Kidney capillary endothelial cell (primary cell): ENCODE measurements at regions not wholly inside any gene's neighbourhood (a gene's known extent, or its start where the extent isn't known, plus 50 kb on each side); places are given as distances from the start of the nearest gene placed in this dataset.

Experiments
- DNase-seq: peaks from one replicate; pipeline ENCODE4 v3.0.0-alpha.2; 2018; ENCODE audit warnings: low spot score

DNA sequence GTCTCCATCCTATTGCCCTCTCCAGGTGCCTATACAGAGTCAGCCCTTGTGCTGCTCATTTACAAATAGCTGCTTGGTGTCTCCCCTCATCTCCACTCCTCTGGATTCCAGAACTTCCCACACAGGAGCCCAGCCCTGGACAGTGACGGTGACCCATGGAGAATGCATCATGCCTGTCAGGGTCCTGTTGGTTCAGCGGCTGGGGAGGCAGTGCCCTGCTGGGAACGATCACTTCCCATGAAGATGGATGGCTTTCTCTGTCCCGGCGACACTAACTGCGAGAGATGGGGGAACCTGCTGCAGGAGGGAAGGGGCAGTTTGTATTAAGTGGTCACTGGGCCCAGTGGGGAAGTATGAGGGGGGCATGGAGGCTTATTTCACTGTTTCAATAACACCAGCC lies 395.0 kb upstream of the TBX3 start:
- no peak for DNase-seq

DNA sequence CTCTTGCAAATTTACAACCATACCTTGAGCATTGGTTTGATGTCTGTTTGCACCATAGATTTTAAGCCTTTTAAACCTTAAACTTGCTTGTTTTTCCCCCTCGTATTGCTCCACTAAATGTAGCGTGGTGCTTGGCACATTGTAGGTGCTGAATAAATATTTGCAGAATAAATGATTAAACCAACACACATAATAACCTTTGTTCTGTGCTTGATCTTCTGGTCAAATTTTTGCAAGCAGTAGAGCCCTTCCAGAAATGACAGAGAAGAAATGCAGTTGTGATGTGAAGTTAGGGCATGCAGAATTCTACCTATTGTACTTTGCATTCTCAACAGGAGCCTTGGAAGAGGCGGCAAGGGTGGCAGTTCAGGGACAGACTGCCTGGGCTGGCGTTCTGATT lies 394.4 kb upstream of the TBX3 start:
- DNase-seq, result no peak

DNA sequence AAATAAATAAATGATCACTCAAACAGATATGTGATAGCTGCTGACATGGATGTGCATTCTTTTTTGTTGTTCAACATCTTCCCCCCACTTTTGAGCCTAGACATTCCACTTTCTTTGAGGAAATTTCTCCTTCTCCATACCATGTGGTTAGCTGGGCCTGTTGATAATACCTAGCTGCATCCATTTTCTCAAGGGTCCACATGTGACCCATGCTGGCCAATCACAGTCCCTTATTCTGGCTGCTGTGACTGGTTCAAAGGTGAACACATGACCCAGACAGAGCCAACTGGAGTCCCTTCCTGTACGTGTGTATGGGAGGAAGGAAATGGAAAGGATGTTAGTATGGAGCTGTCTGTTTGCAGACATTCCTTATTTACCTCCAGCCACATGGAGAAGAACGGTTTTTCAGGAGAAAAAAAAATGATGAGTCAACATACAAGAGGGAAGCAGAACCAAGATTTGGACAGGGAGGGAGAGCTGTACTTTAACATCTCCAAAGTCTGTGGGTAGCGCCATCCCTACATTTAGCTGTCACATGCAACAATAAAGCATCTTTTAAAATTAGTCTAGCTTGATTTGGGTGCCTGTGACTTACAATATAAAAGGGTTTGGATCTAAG lies 391.7 kb upstream of the TBX3 start:
- no peak for DNase-seq

DNA sequence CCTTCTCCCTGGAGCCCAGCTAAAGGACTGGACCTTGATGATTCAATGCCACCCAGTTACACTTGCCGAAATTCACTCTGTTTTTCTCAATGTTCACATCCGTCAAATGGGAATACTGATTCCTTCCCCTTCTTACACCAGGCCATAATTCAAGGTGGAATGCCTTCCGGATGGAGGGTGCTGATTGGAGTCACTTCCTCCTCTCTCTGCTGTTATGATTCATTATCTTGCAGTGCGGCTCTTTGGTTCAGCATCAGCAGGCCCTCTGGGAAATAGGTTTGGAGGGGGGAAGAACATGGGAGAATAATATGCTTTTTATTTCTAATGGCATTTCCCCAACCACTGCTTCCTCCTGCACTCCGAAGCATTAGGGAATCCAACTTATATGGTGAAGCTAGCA lies 390.6 kb upstream of the TBX3 start:
- no peak for DNase-seq

DNA sequence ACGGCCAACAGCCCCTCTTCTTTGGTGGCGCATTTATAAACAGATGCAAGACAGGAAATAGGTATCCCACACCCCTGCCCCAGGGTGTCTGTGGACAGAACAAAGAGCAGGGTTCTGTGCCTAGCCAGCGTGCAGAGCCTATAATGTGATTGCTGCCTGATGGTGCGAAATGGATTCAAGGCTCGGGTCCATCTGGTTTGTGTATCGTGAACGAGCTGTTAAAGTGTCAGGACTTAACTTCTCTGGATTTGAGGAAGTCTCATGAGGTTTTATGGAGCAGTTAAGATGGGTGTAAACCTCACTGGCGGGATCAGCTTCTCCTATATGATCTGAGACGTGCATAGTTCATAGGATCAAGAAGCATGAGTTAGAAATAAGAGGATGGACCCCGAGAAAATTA lies 388.7 kb upstream of the TBX3 start:
- DNase-seq, result no peak

DNA sequence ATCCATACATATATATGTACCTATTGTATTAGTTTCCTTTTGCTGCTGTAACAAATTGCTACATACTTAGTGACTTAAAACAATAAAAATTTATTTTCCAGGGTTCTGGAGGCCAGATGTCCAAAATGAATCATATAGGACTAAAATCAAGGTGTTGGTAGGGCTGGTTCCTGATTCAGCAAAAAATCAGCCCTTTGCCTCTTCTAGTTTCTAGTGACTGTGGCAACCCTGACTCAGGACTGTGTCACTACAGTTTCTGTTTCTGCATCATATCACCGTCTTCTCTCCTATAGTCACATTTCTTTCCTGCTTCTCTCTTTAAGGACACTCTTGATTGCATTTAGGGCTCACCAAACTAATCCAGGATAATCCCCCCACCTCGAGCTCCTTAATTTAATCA lies 386.3 kb upstream of the TBX3 start:
- no peak for DNase-seq

DNA sequence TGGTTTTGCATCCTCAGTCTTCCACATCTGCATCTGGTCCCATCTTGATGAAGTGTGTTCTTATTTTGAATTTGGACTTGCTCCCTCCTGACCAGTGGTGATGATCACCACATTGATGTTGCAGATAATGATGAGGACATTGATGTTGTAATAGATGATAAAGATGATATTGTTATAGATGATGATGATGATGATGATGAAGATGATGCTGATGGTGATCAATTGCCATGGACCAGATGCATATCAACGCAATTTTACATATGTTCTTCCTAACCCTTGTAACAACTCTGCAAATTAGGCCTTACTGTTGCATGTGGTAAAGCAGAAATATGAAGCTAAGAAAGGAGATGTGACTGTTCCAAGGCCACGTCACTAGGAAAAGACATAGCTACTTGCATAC lies 380.3 kb upstream of the TBX3 start:
- no peak for DNase-seq

DNA sequence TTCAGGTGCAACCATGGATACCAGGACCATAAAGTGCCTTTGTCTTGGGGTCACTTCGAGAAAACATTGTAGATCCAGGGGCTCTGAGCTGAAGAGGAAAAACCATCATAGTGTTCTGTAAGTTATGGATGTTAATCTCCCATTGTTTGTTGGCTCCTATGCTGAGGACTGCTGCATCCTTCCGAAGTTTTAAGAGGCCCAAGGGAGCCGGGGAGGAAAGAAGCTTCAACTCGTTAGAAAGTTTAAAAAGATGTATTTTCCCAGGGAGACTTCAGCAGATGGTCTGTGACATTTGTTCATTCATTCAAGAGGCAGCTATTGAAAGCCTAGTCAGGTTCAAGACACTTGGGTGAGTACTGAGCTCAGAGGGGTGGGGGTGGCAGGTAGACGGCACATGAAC lies 378.8 kb upstream of the TBX3 start:
- no peak for DNase-seq

DNA sequence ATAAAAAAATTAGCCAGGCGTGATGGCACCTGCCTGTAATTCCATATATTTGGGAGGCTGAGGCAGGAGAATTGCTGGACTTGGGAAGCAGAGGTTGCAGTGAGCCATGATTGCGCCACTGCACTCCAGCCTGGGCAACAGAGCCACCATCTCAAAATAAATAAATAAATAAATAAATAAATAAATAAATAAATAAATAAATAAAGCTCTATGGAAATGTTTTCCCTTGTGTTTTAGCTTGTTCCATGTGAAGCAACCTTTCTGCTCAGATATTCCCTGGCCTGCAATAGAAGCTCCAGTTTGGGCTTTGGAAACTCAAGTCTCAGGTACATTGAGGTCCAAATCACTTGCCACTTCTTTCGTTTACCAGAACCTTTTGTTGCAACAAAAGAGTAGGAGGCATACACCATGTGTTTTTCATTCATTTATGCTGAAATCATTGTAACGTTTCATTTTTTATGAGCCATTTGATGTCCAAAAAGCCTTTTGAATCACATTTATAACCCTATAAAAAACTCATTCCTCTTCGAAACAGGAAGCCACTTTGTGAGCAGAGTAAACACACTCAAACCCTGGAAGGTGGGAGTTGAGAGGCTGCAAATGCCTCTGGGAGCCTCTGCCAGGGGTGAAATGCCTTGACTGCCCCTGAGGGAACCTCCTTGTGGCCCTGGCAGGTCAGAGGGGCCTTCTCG lies 376.6 kb upstream of the TBX3 start:
- DNase-seq, result no peak

DNA sequence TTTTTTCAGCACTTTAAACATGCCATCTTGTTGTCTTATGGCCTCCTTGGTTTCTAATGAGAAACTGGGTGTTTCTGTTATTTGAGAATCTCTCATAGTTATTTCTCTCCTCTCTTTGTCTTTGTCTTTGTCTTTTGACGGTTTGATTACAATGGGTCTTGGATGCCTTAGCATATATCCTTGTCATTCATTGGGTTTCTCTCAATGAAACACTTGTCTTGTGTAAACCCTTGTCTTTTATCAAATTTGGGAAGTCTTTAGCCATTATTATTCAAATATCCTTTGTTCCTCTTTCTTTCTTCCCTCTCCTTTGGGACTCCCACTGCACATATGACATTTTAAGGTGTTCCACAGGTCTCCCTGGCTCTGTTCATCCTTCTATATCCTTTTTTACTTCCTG lies 373.5 kb upstream of the TBX3 start:
- no peak for DNase-seq

DNA sequence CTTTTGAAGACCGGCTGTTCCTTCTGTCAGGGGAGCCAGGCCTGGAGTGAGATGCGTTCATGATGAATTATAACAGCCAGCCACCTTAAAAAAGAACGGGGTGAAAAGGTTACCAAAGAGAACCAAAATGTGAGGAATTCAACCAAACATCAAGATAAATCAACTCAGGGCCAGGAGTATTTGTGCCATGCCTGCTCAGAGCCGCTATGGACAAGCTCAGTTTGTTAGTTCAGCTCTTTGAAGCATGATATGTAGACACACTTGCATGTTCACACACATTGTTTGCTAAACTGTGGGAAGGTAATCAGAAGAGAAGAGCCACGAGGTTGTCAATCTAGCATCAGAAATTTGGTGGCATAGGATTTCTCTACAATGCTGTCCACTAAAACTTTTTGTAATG lies 367.4 kb upstream of the TBX3 start:
- DNase-seq, result no peak

DNA sequence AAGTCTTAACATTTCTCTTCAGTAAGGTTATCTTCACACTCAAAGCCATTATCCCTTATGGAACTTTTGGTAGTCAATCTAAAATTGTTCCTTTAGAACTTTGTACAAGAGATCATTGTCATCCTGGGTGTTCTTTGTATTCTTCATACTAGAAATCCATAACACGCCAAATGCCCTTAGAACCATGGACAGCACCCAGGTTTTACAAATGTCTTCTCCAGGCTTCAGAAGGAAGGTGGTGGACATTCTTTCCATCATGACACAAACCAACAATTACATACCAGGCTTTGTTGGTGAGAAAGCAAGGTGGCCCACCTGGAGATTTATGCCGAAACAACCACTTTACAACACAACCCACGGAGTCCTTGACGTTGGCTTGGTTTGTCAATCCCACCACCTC lies 365.6 kb upstream of the TBX3 start:
- no peak for DNase-seq

DNA sequence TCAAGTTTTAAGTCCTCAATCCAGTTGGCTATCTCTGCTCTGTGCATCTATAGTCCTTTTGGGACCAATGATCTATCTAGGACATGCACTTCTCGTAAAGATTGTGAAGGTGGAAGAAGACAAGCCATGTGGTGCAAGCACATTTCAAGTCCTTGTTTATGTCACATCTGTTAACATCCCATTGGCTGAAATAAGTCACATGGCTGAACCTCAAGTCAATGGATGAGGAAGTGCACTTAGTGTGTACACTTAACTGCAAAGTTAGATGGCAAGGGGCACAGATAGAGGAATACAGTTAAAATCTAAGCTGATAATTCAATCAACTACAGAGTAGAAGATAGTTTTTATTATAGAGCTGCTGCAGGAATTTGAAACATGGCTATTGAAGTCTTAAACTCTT lies 362.8 kb upstream of the TBX3 start:
- DNase-seq, result no peak

DNA sequence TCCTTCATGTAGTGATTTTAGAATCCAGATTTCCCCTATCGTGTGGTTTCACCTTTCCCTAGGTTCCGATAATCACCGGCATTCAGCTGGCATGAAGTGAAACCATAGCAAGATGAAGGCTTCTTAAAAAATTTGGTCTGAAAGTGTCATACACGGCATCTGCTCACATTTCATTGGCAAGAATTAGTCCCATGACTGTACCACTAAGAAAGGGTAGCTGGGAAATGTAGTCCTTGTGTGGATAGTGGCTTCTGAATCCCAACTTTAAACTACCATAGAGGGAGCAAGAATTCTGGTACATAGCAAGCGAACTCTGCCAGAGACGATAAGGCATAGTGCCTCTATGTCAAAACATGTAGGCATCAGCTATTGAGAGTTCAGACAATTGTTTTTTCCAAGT lies 360.1 kb upstream of the TBX3 start:
- DNase-seq, result no peak

DNA sequence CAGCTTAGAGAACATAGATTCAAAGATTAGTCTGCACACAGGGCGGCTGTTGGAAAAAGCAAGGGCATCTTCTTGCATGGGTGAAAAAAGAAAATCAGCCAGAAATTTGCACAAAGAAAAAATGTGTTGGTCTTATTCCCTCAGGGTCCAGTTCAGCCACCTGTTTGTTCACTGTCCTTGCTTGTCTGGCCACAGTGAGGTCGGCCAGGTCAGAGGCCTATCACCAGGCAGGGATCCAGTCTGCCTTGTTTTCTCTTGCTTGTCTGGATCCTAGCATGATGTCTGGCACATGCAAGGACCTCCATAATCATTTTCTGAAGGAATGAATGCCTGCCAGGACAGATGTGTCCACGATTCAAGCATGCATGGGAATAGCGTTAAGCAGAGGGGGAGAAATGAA lies 359.1 kb upstream of the TBX3 start:
- DNase-seq, result no peak

DNA sequence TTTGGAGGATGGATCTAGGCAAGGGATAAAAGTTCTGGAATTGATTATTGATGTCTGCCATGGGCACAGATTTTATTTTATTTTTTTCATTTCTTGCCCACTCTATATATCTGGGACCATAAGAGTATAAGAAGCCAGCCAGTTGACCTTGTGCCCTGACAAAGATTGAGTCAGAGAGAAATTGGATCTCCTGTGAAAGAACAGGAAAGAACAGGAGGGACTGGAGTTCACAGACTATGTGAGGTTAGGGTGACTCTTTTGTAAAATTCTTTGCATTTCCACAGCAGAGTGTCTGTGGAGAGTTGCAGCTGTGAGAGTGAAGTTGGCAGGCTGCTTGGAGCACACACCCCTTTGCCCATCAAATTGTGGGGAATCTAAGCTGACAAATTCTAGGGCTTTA lies 358.4 kb upstream of the TBX3 start:
- DNase-seq, result no peak

DNA sequence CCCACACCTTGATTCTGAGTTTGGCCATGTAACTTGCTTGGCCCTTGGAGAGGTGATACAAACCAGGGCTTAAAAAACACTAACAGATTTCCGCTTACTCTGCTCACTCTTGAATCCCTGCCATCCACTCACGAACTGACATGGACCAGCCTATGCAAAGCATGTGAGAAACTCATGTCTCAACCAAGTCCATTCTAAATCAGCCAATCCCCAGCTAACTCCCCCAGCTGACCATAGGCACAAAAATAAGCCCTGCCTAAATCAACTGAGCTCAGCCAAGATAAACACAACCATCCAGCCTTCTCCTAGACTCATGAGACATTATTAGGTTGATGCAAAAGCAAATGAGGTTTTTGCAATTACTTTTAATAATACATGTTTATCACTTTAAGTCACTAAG lies 353.9 kb upstream of the TBX3 start:
- no peak for DNase-seq

DNA sequence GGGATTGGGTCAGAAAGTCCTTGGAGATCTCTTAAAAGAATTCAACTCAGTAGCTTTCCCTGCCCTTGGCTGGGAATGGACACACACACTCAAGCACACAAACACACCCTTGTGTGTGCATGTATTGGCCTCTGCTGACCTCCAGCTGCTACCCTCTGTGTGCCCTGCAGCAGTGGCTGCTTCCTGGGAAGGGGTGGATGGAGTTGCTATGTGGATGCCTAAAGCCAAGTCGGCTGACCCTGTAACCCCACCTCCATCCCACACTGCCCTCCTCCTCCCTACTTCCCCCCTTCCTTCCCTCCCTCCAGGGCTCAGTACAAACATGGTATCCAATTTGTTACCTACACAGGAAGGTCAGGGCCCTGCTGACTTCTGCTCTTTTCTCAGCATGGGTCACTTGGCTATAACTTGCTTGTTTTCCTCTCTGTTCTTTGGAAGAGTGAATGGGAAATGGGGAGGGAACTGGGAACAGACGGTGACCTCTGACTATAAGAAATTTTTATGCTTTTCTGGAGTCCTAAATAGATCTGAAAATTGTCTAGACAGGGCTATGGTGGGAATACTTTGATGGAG lies 351.6 kb upstream of the TBX3 start:
- DNase-seq, result no peak

DNA sequence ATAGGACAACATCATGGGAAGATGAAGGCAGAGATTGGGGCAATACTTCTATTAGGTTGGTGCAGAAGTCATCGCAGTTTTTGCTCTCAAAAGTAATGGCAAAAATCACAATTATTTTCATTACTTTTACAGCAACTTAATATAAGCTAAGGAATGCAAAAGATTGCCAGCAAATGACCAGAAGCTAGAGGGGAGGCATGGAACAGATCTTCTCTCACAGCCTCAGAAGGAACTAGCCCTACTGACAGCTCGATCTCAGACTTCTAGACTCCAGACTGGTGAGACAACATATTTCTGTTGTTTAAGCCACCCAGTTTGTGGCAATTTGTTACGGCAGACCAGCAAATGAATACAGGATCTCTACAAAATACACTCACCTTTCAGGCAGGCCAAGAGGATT lies 348.5 kb upstream of the TBX3 start:
- DNase-seq, result no peak

DNA sequence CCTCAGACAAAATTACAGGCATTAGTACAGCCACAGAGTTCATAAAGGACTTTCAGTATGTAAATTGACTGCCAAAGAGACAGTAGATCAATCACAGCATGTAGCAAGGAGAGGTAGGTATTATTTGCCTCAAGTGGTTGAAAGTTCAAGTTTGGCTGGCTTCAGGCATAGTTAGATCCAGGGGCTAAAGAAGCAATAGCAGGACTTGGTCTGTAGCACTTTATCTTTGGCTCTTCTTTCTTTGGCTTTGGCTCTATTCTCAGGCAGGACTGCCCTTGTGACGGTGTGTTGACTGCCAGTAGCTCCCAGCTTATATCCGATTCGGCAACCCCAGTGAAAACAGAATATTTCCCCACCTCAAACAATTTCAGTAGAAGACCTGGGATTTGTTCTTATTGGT lies 346.0 kb upstream of the TBX3 start:
- no peak for DNase-seq

DNA sequence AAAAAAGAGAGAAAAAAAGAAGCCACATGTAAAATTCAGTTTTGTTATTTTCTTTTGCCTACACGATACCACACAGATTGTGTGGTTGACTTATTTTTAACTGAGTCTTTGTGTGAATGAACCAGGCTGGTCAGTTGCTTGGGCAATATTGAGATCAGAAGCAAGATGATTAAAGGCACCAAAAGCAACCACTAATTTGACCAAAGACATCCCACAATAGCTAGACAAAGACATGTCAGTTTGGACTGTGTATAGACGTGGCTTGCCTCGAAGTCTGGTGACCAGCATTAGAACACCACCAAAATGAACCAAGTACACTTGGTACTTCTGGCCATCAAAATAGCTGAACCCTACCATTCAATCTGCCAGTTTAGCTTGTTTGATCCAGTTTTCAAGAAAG lies 340.6 kb upstream of the TBX3 start:
- no peak for DNase-seq

DNA sequence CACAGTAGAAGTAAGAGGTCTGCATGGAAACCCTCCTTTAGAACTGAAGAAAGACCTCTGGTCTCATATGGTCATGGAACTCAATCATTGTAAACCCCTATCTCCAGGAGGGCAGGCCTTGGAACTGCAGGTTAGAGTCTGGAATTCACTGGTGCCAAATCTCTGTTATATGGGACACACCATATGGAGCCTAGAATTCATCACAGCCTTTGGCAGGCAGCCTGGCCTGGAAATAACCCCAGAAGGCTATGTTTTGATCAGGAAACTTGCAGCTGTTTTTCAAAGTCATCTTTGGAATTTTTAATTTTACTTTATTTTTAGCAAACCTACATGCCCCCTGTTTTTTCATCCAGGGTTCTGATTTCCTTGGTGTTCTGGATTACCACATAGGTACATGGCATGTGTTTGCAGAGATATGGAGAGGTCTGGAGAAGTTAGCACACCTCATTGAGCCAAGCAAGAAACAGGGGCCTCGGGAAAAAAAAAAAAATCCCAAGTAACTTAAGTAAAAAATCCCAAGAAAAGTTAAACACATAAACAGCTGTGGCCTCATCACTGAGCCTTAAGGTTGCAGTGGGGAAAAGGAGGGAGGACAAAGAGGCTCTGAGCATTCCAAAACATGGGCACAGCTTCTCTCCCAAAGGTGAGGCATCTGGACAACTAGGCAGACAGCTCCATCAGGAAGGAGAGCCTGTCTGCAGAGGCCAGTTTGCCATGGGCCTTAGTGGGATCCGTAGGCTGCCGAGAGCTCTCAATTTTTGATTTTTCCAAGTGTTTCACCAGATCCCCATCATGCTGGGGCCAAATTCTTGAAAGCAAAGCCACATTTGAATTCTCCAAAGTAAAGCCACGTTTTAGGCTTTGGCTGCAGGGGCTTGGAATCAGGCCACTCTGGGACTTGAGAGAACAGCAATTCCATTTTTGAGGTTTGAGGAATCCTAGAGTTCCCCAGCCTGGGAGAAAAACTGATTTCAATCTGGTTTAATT lies 339.6 kb upstream of the TBX3 start:
- DNase-seq, result no peak

DNA sequence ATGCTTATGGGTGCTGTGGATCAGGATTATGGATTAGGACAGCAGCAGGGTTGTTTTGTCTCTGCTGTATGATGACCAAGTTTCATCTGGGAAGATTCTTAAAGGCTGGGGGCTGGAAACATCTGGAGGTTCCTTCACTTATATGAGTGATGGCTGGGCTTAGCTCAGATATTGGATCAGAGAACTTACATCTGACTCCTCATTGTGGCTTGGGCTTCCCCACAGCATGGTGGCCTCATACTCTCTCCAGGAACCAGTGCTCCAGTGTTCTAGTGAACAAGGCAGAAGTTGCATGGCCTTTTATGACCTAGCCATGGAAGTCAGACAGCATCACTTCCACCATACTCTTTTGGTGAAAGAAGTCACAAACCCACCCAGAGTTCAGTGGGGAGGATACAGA lies 336.1 kb upstream of the TBX3 start:
- DNase-seq, result no peak
